SJCRH30 (cell line): ENCODE measurements at regions not wholly inside any gene's neighbourhood (a gene's known extent, or its start where the extent isn't known, plus 50 kb on each side); places are given as distances from the start of the nearest gene placed in this dataset.

ENCODE experiments used
- DNase-seq, 2 experiments: peaks; one replicate each; pipeline ENCODE4 v3.0.0-alpha.2; 2015 to 2020
- H3K27ac ChIP-seq: fragments of 250-450 bp; sonication (Bioruptor Pico); 2 replicates; pipeline ENCODE4 v1.5.1; 2020; ENCODE audit warnings: mild to moderate bottlenecking, moderate library complexity
- H3K27me3 ChIP-seq: fragments of 250-450 bp; sonication (Bioruptor Pico); 2 replicates; pipeline ENCODE4 v1.5.1; 2020; ENCODE audit warnings: mild to moderate bottlenecking, moderate library complexity
- H3K36me3 ChIP-seq: fragments of 250-450 bp; sonication (Bioruptor Pico); 2 replicates; pipeline ENCODE4 v1.5.1; 2020; ENCODE audit warnings: mild to moderate bottlenecking, moderate library complexity
- H3K4me1 ChIP-seq: fragments of 250-450 bp; sonication (Bioruptor Pico); 2 replicates; pipeline ENCODE4 v1.5.1; 2020; ENCODE audit warnings: mild to moderate bottlenecking, moderate library complexity
- H3K4me3 ChIP-seq: fragments of 250-450 bp; sonication (Bioruptor Pico); 2 replicates; pipeline ENCODE4 v1.5.1; 2020; ENCODE audit warnings: mild to moderate bottlenecking, moderate library complexity
- H3K9me3 ChIP-seq: fragments of 250-450 bp; sonication (Bioruptor Pico); replicated peaks from 2 replicates; pipeline ENCODE4 v1.5.1; 2020; ENCODE audit warnings: mild to moderate bottlenecking, moderate library complexity

GRCh38 chr13:79081942-79082341 lies 324.1 kb downstream of the RBM26 start:
- Histone ChIP-seq H3K4me1 (no peaks in the 10 kb centered on the region), H3K27ac (no peak overlapping the region), H3K9me3 (no peaks in the 10 kb centered on the region), H3K4me3 (no peak overlapping the region), H3K36me3 (no peaks in the 10 kb centered on the region), H3K27me3 (no peaks in the 10 kb centered on the region)
- no peak for DNase-seq

GRCh38 chr13:79079351-79079839 lies 326.7 kb downstream of the RBM26 start:
- no peaks in the 10 kb centered on the region for H3K36me3 ChIP-seq

GRCh38 chr13:79075703-79076102 lies 330.4 kb downstream of the RBM26 start:
- no peaks in the 10 kb centered on the region for H3K27me3 ChIP-seq
- H3K27ac ChIP-seq = no peak overlapping the region
- H3K9me3 ChIP-seq = no peaks in the 10 kb centered on the region
- H3K4me1 ChIP-seq = no peaks in the 10 kb centered on the region
- DNase-seq = no peak
- no peaks in the 10 kb centered on the region for H3K36me3 ChIP-seq
- no peak overlapping the region for H3K4me3 ChIP-seq

More at GRCh38 chr13:79079351-79079839, 326.7 kb downstream of the RBM26 start:
- DNase-seq = peak; percentile 2 to 17
- Histone ChIP-seq H3K4me3 (no peak overlapping the region), H3K4me1 (no peaks in the 10 kb centered on the region), H3K27me3 (no peaks in the 10 kb centered on the region), H3K9me3 (no peaks in the 10 kb centered on the region), H3K27ac (no peak overlapping the region)

GRCh38 chr13:79070343-79070974 lies 335.6 kb downstream of the RBM26 start:
- Histone ChIP-seq H3K4me3 (no peak overlapping the region), H3K27ac (no peak overlapping the region), H3K36me3 (no peaks in the 10 kb centered on the region), H3K4me1 (no peaks in the 10 kb centered on the region), H3K9me3 (no peaks in the 10 kb centered on the region), H3K27me3 (no peaks in the 10 kb centered on the region)
- DNase-seq = no peak

GRCh38 chr13:79062291-79062690 lies 343.8 kb downstream of the RBM26 start:
- H3K36me3 ChIP-seq = no peaks in the 10 kb centered on the region
- no peaks in the 10 kb centered on the region for H3K4me1 ChIP-seq
- H3K9me3 ChIP-seq = no peaks in the 10 kb centered on the region
- DNase-seq = no peak
- H3K27ac ChIP-seq = no peak overlapping the region
- H3K27me3 ChIP-seq = 0 out of 2 replicates have a peak, but pooled peaks cover 3% of the 10 kb centered on the region
- no peak overlapping the region for H3K4me3 ChIP-seq

- no peak for DNase-seq
- H3K4me1 ChIP-seq = no peaks in the 10 kb centered on the region
- H3K27me3 ChIP-seq = 0 out of 2 replicates have a peak, but pooled peaks cover 3% of the 10 kb centered on the region
- H3K4me3 ChIP-seq = no peak overlapping the region
- no peaks in the 10 kb centered on the region for H3K36me3 ChIP-seq
- no peaks in the 10 kb centered on the region for H3K9me3 ChIP-seq
- H3K27ac ChIP-seq = no peak overlapping the region
Measured at GRCh38 chr13:79060216-79060615, 345.8 kb downstream of the RBM26 start.

- no peaks in the 10 kb centered on the region for H3K36me3 ChIP-seq
- H3K4me1 ChIP-seq = no peaks in the 10 kb centered on the region
- 0 out of 2 replicates have a peak, but pooled peaks cover 3% of the 10 kb centered on the region for H3K27me3 ChIP-seq
- no peak overlapping the region for H3K27ac ChIP-seq
- no peak overlapping the region for H3K4me3 ChIP-seq
- DNase-seq = peak in 1 of 2 experiments; percentile 8
- no peaks in the 10 kb centered on the region for H3K9me3 ChIP-seq
Measured at GRCh38 chr13:79056706-79057105, 349.3 kb downstream of the RBM26 start.

GRCh38 chr13:79051472-79051871 lies 354.6 kb downstream of the RBM26 start:
- H3K36me3 ChIP-seq = no peaks in the 10 kb centered on the region
- no peaks in the 10 kb centered on the region for H3K9me3 ChIP-seq
- H3K27me3 ChIP-seq = no peaks in the 10 kb centered on the region
- no peak overlapping the region for H3K4me3 ChIP-seq
- no peak for DNase-seq
- H3K27ac ChIP-seq = no peak overlapping the region
- H3K4me1 ChIP-seq = no peaks in the 10 kb centered on the region

- no peaks in the 10 kb centered on the region for H3K36me3 ChIP-seq
Measured at GRCh38 chr13:79044415-79044814, 361.6 kb downstream of the RBM26 start.

GRCh38 chr13:79043208-79043607 lies 362.8 kb downstream of the RBM26 start:
- DNase-seq = no peak
- no peak overlapping the region for H3K27ac ChIP-seq
- no peaks in the 10 kb centered on the region for H3K27me3 ChIP-seq
- H3K36me3 ChIP-seq = no peaks in the 10 kb centered on the region
- no peaks in the 10 kb centered on the region for H3K9me3 ChIP-seq
- H3K4me1 ChIP-seq = no peaks in the 10 kb centered on the region
- H3K4me3 ChIP-seq = no peak overlapping the region

More at GRCh38 chr13:79044415-79044814, 361.6 kb downstream of the RBM26 start:
- H3K27me3 ChIP-seq = no peaks in the 10 kb centered on the region
- H3K4me3 ChIP-seq = no peak overlapping the region
- no peaks in the 10 kb centered on the region for H3K4me1 ChIP-seq
- H3K9me3 ChIP-seq = no peaks in the 10 kb centered on the region
- no peak for DNase-seq
- no peak overlapping the region for H3K27ac ChIP-seq

- Histone ChIP-seq H3K9me3 (no peaks in the 10 kb centered on the region), H3K4me1 (no peaks in the 10 kb centered on the region), H3K4me3 (no peak overlapping the region), H3K27me3 (no peaks in the 10 kb centered on the region), H3K36me3 (no peaks in the 10 kb centered on the region), H3K27ac (no peak overlapping the region)
- DNase-seq = no peak
Measured at GRCh38 chr13:79037197-79037596, 368.9 kb downstream of the RBM26 start.

- H3K27ac ChIP-seq = no peak overlapping the region
- no peaks in the 10 kb centered on the region for H3K9me3 ChIP-seq
- no peaks in the 10 kb centered on the region for H3K27me3 ChIP-seq
- DNase-seq = peak in 1 of 2 experiments; percentile 15
- H3K4me3 ChIP-seq = no peak overlapping the region
- H3K4me1 ChIP-seq = peaks cover 9% of the 10 kb centered on the region
- no peaks in the 10 kb centered on the region for H3K36me3 ChIP-seq
Measured at GRCh38 chr13:79034341-79034740, 371.7 kb downstream of the RBM26 start.

- Histone ChIP-seq H3K4me1 (peaks cover 9% of the 10 kb centered on the region), H3K27me3 (no peaks in the 10 kb centered on the region), H3K4me3 (no peak overlapping the region), H3K36me3 (no peaks in the 10 kb centered on the region), H3K27ac (peak overlapping the region; percentile 48), H3K9me3 (no peaks in the 10 kb centered on the region)
- peak; percentile 67 to 80 for DNase-seq
Measured at GRCh38 chr13:79030513-79030912, 371.6 kb upstream of the OBI1 start.

- Histone ChIP-seq H3K36me3 (no peaks in the 10 kb centered on the region), H3K9me3 (peaks cover 7% of the 10 kb centered on the region; the same call in 1 of the 2 replicates), H3K27ac (no peak overlapping the region), H3K4me3 (no peak overlapping the region), H3K27me3 (no peaks in the 10 kb centered on the region), H3K4me1 (no peaks in the 10 kb centered on the region)
- no peak for DNase-seq
Measured at GRCh38 chr13:79018166-79018565, 359.2 kb upstream of the OBI1 start.

GRCh38 chr13:79011179-79011578 lies 352.2 kb upstream of the OBI1 start:
- DNase-seq = no peak
- no peaks in the 10 kb centered on the region for H3K27me3 ChIP-seq
- H3K4me3 ChIP-seq = no peak overlapping the region
- H3K36me3 ChIP-seq = no peaks in the 10 kb centered on the region
- H3K27ac ChIP-seq = no peak overlapping the region
- H3K9me3 ChIP-seq = no peaks in the 10 kb centered on the region
- H3K4me1 ChIP-seq = no peaks in the 10 kb centered on the region
